GM21717 (cell line): ENCODE measurements at regions not wholly inside any gene's neighbourhood (a gene's known extent, or its start where the extent isn't known, plus 50 kb on each side); places are given as distances from the start of the nearest gene placed in this dataset.
"Not testable (repeated sequence)": the region's sequence is repeated elsewhere in the genome, so short reads cannot be mapped to it uniquely, and the experiment has no call there.

Experiments used
- ATAC-seq: cut with Tn5 transposase; IDR thresholded peaks from one replicate; pipeline ENCODE4 v1.9.1; 2021; ENCODE audit warnings: mild to moderate bottlenecking, moderate library complexity; ENCODE audit not compliant: unreplicated experiment

DNA sequence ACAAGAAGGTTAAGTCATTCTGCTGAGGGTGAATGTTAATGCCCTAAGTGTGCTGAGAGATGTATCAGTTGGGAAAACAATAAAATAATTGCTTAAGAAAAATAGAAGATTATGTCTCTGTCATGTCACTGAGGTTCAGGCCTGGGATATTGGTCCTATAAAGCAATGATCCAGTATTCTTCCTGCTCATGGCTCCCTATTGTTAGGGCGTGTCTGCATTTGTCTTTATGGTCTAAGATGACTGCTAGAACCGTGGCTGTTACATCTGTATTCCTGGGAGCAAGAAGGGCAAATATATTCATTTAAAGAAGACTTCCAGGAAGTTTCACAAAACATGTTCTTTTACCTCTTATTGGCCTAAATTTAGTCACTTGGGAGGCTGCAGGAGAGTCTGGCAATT is 125.0 kb downstream of the KCNE4 start:
- ATAC-seq: no peak

DNA sequence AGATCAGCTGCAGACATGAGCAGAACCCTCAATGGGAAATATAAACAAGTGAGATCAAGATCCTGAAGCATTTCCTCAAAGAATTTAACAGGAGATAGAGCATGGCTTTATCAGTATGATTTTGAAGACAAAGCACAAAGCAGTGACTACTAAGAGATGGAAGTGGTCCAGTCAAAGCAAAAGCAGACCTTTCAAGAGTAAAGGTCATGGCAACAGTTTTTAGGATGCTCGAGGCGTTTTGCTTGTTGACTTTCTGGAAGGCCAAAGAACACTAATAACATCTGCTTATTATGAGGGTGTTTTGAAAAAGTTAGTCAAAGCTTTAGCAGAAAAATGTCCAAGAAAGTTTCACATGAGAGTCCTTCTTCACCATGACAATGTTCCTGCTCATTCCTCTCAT is 128.5 kb downstream of the KCNE4 start:
- ATAC-seq: no peak

GRCh38 chr2:223181561-223181960 is 129.6 kb downstream of the KCNE4 start:
- no peak for ATAC-seq

DNA sequence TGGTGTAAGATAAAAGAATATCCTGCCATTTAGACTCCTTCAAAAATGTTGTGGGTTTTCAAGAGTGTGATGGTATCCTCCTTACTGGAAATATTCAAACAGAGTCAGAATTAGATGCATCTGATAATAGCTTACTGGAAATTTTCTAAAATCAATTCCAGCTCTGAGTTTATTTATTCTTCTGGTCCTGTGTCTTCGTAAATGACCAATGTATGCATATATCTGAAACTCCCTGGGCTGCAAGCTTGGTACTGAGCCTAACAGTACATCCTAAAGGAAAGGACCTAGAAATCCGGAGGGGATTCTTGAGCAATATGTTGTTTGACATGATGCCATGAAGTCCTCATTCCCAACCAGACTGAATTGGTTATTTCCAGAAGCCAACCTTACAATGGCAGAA is 130.4 kb downstream of the KCNE4 start:
- ATAC-seq: no peak

DNA sequence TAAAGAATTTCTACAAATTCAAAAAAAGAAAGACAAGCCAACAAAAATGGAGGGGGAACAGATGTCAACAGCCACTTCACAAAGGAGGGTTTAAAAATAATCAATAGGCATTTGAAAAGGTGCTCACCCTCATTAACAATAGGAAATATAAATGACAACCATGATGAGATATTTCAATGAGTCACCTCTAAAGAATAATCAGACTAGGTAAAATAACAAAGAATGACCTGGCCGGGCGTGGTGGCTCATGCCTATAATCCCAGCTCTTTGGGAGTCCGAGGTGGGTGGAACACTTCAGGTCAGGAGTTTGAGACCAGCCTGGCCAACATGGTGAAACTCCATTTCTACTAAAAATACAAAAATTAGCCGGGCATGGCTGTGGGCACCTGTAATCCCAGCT is 133.6 kb downstream of the KCNE4 start:
- no peak for ATAC-seq

- no peak for ATAC-seq
These were observed 135.3 kb downstream of the KCNE4 start for GRCh38 chr2:223187256-223187655.

GRCh38 chr2:223190561-223191206 is 138.7 kb downstream of the KCNE4 start:
- ATAC-seq: not testable (repeated sequence)

- ATAC-seq: no peak
These were observed 144.3 kb downstream of the KCNE4 start for GRCh38 chr2:223196331-223196730.

GRCh38 chr2:223197046-223197445 is 145.1 kb downstream of the KCNE4 start:
- ATAC-seq: no peak

DNA sequence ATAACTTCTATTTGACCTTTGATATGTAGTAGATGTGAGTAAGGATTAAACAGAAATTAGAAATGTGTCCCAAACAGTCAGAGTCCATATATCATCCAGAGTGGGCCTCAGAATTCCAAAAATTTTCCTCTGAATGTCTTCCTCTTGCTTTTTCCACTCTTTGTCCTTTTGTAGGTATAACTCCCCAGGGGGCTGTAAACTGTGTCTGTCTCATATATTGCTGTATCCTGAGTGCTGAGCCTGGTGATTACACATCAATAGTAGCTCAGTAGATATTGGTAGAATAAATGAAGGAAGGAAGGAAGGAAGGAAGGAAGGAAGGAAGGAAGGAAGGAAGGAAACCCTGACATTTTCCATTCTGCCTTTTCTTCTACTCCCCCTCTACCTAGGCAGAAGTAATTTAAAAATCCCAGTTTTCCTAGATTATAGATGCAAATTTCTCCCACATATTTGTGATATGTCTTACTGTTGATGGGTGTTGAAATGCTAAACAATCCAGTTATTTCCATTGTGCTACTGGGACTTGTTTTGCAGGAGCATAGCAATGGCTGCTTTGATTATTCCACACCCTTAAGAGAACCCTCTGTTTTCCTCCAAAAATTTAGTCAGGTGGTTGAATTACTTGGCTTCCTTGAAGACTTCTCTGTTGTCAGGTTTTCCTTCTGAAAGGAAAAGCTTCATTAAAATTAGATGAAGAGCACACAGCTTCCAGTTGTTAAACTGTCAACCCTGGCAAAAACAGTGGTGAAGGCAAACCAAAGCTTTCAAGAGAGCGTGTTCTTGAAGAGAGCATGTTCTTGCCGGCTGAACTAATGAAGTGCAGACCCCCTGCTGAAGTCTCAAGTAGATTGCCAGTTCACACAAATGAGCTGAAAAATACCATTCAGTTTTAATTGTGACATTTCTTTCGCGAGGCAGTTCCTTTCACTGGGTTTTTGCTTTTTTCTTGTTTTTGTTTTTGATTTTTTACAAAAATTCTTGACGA is 147.8 kb downstream of the KCNE4 start:
- ATAC-seq: no peak

GRCh38 chr2:223203971-223204929 is 152.3 kb downstream of the KCNE4 start:
- no peak for ATAC-seq

DNA sequence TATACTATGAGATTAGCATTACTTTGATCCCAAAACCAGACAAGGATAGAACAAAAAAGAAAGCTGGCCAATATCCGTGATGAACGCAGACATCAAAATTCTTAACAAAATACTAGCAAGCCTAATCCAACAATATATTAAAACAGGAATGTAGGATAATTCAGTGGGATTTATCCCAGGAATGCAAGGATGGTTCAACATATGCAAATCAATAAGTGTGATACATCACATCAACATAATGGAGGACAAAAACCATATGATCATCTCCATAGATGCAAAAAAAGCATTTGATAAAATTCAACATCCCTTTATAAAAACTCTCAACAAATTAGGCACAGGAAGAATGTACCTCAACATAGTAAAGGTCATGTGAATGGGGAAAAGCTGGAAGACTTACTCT is 158.5 kb downstream of the KCNE4 start:
- ATAC-seq: no peak

GRCh38 chr2:223214394-223215253 is 162.6 kb downstream of the KCNE4 start:
- no peak for ATAC-seq

DNA sequence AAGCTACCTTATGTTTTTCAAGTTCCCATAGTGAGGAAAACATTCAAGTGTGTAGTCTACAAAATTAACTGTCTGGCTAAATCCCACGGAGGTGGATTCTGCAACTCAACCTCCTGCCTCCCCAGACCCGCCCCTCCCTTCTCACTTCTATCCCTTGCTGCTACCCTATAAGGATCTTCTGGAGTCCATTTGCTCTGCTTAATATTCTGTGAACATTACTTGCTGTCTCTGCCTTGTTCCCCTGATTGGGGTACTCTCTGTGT is 163.2 kb downstream of the KCNE4 start:
- no peak for ATAC-seq

GRCh38 chr2:223217373-223217772 is 165.4 kb downstream of the KCNE4 start:
- no peak for ATAC-seq

- ATAC-seq: no peak
These were observed 166.7 kb downstream of the KCNE4 start for GRCh38 chr2:223218587-223219178.

GRCh38 chr2:223219872-223220657 is 168.1 kb downstream of the KCNE4 start:
- no peak for ATAC-seq

DNA sequence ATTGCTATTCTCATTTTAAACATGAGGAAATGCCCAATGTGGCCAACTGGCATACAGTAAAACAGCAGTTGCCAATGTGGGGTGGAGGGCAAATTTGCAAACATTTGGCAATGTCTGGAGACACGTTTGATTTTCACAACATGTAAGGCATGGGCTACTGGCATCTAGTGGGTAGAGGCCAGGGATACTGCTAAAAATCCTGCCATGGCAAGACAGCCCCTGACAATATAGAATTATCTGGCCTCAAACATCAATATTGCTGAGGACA is 168.6 kb downstream of the KCNE4 start:
- no peak for ATAC-seq

DNA sequence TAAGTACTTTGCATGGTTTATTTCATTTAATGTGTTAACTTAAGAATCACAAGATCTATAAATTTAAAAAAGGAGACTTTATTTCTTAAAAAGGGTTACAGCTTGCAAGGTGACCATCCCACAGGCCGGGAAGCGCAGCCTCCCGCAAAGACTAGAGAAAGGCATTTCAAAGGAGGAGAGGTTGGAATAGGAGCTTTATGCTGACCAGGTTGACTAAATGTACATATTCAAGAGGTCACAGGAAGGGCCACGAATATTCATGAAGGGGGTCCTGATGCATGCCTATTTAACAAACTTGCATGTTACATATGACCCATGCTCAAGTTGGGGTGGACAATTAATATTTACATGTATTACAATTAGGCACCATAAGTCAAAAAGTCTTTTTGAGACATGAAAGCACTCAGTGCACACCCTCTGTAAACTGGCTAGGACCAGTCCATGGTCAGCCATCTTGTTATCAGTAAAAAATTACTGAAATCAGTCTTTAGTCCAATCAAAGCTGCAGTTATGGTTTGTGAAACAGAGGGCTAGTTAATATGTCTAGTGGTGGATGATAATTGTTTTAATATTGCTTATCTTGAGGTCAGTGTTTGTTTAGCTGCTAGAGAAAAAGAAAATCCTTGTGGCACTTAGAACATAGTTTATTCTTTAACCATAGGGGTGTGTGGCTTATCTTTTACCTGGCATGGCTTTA is 169.3 kb downstream of the KCNE4 start:
- no peak for ATAC-seq
